Ovary (tissue), 3 donors: ENCODE measurements at regions not wholly inside any gene's neighbourhood (a gene's known extent, or its start where the extent isn't known, plus 50 kb on each side); places are given as distances from the start of the nearest gene placed in this dataset.

ENCODE experiments used
- CTCF ChIP-seq, 3 donors: fragments of 450-650 bp in 2 of 3; fragments of 200-600 bp in 1 of 3; IDR thresholded peaks; one replicate each; pipeline versions ENCODE4 v1.5.1 to v1.8.0; 2016 to 2022; ENCODE audit warnings: antibody characterized with exemption in 3 of 3, mild to moderate bottlenecking in 1 of 3
- EP300 ChIP-seq: sonication (generic); formaldehyde crosslinking; IDR thresholded peaks from one replicate; pipeline ENCODE4 v1.6.1; 2017; ENCODE audit warnings: antibody characterized with exemption
- POLR2A ChIP-seq: fragments of 450-650 bp; IDR thresholded peaks from one replicate; pipeline ENCODE4 v1.6.1; 2017; ENCODE audit warnings: antibody characterized with exemption, mild to moderate bottlenecking, moderate library complexity
- donor health status: DM: no; HTN: no; CAD: no.

- no peak for TF ChIP-seq CTCF (IDR thresholded peaks at IDR 0.05)
- TF ChIP-seq EP300, result no peak
- TF ChIP-seq POLR2A, result no peak
These were observed 228.0 kb downstream of the SNX18 start for GRCh38 chr5:54745599-54745998.
